Activated CD4-positive, alpha-beta T cell treated with anti-CD3 and anti-CD28 coated beads, Interleukin-10, Interleukin-2, amounts not matched to agents 100 ng/mL and 50 ng/mL, durations not matched to agents 16 hours and 8 hours (primary cell): ENCODE measurements at regions not wholly inside any gene's neighbourhood (a gene's known extent, or its start where the extent isn't known, plus 50 kb on each side); places are given as distances from the start of the nearest gene placed in this dataset.

Source experiments
- DNase-seq: peaks from one replicate; pipeline ENCODE4 v3.0.0-alpha.2; 2020

DNA sequence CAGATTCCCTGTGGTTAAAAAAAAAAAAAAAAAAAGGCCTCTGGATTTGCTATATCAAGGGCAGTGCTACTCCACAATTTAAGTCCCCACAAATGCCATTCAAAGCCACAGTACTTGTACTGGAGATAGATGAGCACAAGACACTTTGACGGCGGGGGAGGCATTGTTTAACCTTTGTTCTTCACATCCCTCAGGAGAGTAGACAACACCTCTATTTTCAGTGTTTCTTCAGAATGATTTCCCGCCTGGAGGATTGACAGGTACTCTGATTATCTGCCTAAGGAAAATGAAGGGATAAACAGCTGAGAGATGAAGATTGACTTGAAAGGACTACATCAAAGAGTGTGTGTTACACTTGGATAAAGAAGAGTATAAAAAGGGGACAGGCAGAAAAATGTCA lies 58.7 kb downstream of the OTOL1 start:
- no peak for DNase-seq

DNA sequence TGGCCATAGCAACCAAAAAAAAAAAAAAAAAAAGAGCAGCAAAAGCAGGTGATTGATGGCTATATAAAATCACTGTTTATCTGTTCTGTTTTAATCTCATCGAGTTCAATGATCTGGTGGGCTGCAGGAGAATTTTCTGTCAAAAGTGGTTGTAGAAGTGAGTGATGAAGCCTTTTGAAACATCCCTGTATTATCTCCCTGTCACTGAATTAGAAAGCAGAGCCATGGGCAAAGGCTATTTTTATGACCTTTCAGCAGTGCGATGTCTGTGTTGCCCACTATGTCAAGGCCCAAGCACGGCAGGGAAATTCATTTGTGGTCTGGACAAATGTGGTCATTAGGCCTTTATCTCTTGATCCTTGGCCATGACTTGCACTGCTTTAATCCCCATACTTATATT lies 59.9 kb downstream of the OTOL1 start:
- DNase-seq: no peak

DNA sequence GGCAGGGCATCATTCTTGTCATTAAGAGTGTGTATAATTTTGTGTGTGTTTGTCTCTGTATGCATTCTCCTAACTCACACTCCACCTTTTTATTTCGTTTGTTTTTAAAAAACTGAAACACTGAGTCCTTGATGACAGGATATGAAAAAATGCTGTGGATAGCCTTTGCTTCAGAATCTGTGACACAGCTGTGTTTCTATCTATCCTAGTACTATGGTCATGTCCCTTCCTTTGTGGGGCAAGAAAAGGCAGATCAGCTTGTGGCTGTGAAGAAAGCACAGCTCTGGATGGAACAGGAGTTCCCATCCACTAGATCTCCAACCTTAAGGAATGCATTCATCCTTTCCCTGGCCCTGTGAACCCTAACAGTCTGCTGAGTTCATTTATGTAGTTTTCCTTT lies 60.3 kb downstream of the OTOL1 start:
- DNase-seq: no peak

DNA sequence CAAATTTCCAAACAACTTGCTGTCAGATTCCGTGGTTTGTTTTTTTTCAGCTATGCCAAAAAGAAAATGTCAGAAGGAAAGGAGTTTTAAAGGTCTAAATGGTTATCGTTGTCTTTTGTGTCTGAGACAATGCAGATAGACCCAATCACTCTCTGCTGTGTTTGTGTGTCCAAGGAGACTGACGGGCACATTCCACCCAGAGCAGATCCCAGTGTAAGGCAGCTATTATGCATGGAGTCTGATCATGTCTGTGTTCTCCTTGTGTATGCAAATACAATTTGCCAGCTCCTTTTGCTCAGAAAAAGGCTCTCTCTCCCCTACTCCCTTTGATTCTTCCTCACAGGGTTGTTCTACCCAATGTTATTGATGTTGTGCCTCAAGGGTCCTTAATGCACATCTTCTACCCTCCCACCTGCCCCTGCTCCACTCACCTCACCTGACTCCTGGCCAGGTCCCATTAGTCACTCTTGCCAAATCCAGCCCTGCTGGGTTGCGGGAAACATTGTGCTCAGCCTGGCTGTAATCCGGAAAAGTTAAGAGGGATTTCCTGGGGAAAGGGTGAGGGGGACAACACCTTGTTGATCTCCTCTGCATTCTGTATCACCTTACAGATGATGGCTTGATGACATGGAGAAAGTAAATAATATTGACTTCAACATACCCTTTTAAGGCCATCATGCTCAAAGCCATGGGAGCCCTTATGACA lies 61.0 kb downstream of the OTOL1 start:
- no peak for DNase-seq

DNA sequence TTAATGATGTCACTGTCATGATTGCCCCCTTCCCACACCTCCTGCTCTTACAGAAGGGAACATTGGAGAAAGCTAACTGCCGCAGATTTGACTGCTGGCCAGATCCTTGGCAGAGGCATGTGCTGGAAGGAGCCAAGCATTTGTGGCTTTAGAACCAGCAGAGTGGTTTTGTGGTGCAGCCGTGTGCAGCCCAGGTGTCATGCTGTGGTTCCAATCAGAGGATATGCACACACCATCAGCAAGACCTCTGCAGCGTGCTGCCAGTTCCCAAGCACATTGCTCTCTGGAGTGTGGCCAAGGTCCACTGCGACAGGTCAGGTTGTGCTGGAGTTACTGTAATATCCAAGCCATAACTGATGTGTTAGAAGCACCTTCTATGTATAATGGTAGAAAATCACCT lies 61.6 kb downstream of the OTOL1 start:
- DNase-seq: no peak

DNA sequence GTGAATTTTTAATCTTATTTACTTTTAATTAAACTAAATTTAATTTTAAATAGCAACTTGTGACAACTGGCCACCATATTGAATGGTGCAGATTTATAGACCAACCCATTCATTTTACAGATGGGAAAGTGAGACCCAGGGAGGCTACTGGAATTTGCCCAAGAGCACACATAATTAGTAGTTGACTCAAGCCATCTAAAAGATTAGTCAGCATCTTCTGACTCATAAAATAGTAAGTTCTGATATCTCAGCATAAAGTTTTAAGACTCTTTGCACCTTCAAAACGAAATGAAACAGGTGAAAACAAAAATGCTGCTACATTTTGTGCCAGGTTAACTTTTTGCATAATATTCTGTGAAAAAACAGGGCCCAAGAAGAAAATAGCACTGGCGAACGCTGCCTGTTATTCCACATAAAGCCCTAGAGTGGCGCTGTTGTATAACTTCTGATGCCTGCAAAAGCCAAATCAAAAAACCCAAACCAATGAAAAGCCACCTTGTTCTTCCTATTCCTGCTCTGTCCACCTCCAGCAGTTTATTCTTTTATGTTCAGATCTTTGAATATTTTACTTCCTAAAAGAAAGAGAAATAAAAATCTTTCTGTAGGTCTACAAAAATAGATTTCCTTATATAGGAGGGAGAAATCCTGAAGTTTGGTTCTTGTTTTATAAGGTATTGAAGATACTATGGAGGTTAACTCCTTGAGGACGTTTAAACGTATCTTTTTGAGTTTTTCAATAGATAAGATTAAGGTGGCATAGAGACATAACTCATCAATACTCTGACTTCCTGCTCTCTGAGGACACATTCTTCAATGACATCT lies 62.8 kb downstream of the OTOL1 start:
- peak; percentile 32 for DNase-seq

DNA sequence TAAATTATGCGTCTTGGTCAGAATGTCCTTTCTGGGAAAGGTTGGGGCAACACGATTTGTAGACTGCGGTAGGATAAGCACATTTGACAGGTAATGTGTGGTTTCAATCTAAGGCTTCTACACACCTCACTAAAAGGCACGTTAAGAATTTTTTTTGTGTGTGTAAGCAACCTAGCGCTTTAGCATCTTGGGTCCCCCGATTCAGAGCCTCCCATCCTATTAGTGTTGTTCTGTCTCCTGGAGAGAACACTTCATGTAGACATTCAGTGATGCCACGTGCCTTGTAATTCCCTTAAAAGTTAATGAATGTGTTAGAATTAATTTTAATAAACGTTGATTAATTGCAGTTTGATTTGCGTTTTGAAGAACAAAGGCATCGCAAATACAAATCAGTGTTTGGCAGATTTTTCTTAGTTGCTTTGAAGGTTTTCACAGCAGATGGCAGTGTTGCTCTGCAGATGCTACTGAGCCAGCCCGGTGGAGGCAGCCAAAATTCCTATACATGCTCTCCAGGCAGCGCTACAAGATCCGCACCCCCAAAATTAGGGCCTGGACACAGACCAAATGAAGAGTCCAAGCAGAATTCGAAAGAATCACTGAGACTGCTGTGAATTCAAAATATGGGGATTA lies 63.5 kb downstream of the OTOL1 start:
- DNase-seq: peak; percentile 17

DNA sequence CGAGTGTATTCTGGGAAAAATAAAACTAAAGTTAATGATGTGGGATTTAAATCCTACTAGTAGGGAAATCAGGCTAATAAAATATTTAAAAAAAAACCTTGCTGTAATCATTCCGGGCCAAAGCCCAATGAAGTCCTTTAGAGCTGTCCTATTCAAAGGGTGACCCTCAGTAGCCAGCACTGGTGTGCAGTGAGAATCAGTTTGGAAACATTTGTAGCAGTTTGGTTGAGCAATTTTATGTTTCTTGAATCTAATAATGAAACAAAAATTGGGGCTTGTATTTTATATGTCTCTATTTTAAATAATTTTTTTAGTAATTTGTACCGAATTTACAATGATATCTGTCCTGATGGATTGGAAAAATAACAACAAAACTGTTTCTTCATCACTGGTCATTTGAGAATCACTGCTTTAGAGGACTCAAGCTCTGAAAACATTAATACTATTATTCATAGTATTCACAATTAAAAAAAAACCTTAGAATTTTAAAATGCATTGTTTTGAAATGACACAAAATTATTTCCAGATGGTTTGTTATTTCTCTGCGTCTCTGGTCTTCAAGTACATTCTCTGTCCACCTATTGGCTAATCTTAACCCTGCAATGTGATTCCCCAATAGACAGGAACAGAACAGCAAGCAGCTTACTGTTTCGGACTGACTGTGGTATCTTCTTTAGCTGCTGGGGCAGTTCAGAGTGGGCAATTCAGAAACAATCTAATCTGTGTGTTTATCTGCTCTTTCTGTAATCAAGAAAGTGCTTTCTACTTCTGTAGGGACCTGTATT lies 71.2 kb downstream of the OTOL1 start:
- no peak for DNase-seq

DNA sequence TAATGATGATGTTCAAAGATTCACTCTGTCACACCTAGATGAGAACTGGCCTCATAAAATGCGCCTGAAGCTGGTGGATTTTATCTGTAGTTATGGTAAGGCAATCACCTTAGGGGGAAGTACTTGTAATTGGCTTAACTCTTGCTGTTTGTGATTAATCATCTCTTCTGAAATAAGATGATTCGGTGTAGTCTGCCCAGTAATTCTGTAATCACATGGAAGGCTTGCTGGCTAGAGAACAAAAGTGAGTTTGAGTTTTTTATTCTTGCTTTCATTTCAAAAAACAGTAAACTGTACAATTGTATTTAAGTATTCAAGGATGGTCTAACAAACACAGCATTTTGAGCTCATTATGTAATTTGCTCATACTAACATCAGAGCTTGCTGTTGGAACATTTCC lies 72.1 kb downstream of the OTOL1 start:
- no peak for DNase-seq

DNA sequence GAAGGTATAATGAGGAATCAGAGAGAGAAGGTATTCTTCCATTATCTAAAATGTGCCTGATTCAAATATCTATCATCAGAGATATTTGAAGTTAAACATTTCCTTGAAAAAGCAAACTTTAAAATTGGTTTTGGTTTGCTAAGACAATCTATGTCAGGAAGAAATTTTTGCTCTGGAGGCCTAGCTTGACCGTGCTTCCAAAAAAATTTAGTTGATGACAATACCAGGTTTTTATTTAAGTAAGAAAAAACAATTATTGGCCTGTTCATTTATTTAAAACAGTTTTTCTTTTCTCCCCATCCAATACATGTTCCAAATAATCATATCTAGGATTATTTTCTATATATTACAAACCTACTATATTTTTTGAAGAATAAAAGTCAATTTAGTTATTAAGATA lies 75.3 kb downstream of the OTOL1 start:
- no peak for DNase-seq

DNA sequence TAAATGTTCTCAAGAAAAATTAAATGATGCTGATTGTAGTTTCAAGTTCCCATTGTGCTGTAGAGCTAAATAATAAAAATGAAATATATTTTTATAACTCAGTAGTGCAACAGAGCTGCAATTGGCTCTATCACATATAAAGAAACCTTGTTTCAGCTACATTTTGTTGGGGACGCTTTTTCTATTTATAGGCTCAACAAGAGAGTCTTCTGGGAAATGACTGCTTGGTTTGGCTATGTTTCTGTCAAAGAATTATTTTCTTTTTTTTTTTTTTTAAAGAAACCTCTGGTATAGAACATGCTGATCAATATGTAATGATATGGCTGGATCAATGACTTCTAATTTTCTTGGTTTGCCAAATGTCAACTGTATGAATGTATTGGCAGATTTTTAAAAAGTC lies 76.5 kb downstream of the OTOL1 start:
- DNase-seq: no peak

DNA sequence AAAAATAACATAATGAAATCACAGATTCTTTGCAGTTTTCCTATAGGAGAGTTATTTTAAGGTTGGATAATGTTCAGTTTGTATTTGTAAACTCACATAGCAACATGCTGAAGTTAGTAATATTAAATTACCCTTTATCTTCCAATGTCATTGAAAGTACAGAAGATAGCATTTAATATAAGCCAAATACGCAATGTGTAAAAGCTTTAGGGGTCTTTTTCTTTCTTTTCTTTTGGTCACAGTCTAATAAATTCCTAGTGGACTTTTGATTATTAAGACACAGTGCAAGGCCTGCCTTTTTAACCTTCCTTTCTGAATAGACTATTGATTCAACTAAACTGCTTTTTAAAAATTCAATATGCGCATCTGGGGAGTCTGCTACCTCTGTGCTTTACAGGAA lies 79.3 kb downstream of the OTOL1 start:
- no peak for DNase-seq

DNA sequence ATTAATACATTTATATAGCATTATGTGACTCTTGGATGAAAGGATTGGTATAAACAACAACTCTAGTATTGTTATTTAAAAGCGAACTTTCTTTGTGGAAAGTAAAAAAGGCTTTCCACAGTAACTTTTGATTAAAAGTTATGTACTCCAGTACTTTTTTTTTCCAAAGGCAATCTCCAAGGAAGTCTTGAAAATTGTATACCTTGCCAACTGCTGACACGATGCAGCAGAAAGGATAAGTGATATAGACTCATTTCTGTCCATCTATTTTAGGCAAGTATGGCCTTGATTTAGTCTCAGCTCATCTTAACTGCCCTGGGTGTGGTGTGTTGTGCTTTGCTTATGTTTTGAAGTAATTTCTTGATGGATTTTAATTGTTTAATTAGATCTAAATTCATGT lies 79.7 kb downstream of the OTOL1 start:
- DNase-seq: no peak

DNA sequence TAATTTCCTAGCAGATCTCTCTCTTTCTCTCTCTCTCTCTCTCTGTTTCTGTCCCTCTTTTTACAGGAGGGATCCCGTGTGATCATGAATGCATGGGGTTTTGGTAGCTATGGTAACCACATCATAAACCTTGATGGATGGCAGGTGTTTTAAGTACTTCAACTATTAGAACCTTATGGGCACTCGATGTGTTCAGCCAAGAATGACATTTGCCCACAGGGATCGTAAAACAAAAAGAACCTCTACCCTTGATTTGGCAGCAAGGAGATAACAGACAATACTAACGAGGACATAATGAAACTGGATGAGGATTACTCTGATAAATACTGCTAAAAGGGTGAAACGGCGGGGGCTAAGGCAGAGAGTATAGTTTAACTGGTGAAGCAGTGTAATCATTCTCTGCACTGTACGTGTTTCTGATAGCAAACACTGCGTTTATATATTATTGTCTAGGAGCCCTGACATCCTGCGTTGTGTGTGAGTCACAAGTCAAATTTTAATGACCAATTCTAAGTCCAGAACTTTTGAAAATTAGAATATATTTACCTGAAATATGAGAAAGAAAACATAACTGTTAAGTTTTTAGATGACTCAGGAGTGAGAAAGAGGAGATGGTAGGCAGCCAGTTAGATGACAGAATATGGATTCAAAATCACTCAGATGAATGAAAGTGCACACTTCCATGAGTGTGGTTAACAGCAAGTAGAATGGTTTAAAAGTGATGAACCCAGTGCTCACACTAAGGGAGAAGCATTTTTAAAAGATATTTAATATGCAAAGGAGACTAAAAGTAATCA lies 80.3 kb downstream of the OTOL1 start:
- no peak for DNase-seq

DNA sequence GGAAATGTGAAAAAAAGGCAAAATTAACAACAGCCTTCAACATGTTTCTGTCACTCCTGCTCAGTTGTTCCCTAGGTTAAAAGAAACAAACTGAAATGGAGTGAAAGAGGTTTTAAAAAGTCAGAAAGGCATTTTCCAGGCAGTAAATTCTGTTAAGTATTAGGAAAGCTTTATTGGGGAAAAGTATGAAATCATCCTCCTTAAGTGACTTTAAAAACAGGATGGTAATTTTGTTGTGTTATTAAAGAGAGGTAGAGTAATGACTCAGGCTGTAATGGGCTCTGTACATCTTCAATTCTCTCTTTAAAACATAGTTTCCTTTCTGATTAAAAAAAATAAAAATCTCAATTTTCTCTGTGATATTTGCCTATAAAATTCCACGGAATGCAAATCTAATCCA lies 81.1 kb downstream of the OTOL1 start:
- no peak for DNase-seq

DNA sequence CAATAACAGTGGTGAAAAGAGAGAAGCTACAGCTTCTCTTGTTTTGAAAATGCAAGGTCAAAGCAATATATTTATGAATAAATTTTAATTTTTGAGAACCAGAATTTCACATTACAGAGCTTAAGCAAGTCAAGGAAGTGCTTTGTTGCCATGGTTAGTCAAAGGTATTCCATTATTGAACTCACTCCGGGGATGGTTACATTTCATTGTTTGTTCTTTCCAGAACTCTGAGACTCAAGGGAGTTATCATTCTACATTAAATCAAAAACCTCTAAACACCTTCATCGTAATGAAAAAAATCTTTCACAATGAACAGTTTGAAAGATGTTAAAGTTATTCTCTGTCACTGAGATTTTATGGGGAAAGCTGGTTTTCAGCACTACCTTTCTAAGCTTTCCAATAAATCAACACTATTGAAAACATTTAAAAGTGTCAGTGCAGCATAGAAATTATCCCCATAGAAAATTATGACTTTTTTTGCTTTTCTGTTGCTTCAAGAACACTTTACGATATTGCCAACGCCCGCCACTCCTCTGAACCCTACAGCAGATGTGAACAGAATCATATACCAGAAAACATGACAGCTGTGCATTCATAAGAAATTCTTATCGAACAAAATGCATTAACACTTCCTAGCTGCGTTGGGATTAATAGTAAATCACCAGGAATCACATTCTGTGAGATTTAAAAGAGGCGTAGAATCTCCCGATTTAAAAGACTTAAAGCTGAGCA lies 83.0 kb downstream of the OTOL1 start:
- no peak for DNase-seq

DNA sequence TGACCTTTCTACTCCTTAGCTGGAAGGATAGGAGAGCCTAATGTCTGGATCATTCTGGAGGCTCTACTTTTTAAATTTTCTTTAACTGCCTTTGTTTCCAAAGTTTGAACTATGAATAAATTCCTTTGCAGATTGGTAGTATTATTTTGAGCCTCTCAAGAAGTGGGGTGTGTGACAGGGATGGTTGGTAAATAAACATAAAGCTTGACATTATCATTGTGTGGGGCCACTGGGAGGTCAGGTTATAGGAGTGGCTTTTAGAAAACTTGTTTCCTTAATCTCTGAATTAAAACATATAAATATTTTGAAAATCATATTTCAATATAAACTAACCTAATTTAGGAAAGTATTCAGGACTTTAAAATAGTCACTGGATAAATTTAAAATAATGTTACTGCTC lies 89.3 kb downstream of the OTOL1 start:
- no peak for DNase-seq

DNA sequence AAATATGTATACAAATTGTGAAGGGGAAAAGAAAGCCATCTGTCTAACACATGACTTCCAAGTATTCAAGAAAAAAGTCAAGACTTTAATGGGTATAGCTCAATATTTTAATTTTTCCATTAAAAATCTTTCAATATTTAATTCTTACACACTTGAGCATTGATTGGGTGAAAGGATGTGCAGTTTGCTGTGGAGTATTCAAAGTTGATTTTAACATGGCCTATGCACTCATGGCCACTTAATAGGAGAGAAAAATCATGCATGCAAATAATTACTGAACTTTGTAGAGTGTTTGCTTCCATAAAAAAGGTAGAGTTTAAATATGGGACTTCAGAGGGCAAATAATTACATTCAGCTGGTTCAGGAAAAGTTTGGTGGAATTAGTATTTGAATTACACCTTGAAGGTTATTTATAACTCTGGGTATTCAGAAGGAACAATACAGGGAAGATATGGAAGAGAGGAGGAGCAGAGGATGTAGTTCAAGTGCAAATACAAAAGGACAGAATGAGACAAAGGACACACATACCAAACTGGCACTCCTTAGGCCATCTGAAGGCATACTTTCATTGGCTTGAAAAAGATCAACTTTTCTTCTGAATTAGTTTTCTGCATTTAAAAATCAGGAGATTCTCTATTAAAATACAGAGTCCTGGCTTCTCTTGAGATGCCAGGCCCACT lies 90.1 kb downstream of the OTOL1 start:
- no peak for DNase-seq

DNA sequence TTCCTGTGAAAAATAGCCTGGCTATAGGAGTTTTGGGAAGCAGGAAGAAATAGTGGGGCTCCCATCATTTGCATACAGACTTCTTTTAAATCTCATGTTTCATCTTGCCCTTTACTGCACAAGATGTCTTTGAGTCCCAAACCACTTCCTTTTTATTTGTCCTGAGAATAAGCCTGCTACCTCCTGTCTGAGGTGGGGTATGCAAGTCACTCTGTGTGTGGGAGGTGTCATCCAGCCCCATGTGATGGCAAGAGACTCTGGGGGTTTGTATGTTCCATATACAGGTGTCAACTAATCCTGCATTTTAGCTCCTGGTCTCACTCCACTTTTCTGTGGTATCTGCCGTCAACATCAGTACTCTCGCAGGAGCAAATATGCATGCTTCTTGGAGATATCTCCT lies 102.0 kb downstream of the OTOL1 start:
- no peak for DNase-seq

DNA sequence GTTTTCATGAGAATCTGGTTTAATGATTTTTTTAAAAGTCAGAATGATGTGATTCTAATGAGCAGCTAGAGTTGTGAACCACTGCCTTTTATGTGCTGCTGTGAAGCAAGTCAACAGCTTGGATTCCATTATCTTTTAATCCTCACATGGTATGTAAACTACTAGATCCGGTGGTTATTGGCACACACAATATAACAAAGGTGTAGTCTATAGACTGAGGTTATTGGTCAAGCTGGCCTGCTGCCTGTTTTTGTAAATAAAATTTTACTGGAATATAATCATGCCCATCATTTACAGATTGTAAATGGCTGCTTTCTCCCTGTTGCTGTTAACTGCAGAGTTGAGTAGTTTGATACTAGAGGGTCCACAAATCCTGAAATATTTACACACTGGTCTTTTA lies 103.1 kb downstream of the OTOL1 start:
- no peak for DNase-seq

DNA sequence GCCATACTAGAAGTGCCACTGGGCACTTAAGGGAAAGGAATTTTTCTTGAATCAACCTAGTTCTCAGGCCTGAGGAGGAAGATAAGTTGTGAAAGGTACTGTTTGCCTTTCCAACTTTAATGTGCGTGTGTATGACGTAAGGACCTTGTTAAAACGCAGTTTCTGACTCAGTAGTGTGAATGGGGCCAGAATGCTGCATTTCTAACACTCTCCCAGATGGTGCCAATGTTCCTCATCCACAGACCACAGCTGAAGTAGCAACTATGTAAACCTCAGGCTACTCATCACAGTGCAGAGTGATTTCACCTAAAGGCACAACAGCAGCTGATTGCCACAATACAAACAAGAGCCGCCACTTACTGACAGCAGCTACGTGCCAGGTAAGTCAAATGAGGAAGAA lies 103.6 kb downstream of the OTOL1 start:
- DNase-seq: no peak
